Ishikawa (cell line): ENCODE measurements at regions not wholly inside any gene's neighbourhood (a gene's known extent, or its start where the extent isn't known, plus 50 kb on each side); places are given as distances from the start of the nearest gene placed in this dataset.

Experiments used
- CEBPB ChIP-seq: IDR thresholded peaks from 2 replicates; pipeline ENCODE4 v1.6.1; 2012
- CREB1 ChIP-seq: IDR thresholded peaks from 2 replicates; pipeline ENCODE4 v1.6.1; 2012; ENCODE audit warnings: low read depth
- EGR1 ChIP-seq: IDR thresholded peaks from 2 replicates; pipeline ENCODE4 v1.6.1; 2012
- EP300 ChIP-seq: IDR thresholded peaks from 2 replicates; pipeline ENCODE4 v1.6.1; 2012; ENCODE audit warnings: borderline replicate concordance
- FOXM1 ChIP-seq: IDR thresholded peaks from 2 replicates; pipeline ENCODE4 v1.6.1; 2012; ENCODE audit warnings: low read depth, borderline replicate concordance
- NFIC ChIP-seq: IDR thresholded peaks from 2 replicates; pipeline ENCODE4 v1.6.1; 2012
- RAD21 ChIP-seq: IDR thresholded peaks from 2 replicates; pipeline ENCODE4 v1.6.1; 2012; ENCODE audit warnings: low read depth
- TAF1 ChIP-seq: IDR thresholded peaks from 2 replicates; pipeline ENCODE4 v1.6.1; 2012; ENCODE audit warnings: low read depth, mild to moderate bottlenecking
- TCF12 ChIP-seq: IDR thresholded peaks from 2 replicates; pipeline ENCODE4 v1.6.1; 2012; ENCODE audit warnings: low read depth
- TEAD4 ChIP-seq: IDR thresholded peaks from 2 replicates; pipeline ENCODE4 v1.6.1; 2012
- YY1 ChIP-seq: IDR thresholded peaks from 2 replicates; pipeline ENCODE4 v1.6.1; 2012; ENCODE audit warnings: low read depth
- ZBTB7A ChIP-seq: IDR thresholded peaks from 2 replicates; pipeline ENCODE4 v1.6.1; 2012; ENCODE audit warnings: low read depth
- TF ChIP-seq, protein P1 (sequence below): IDR thresholded peaks from 2 replicates; pipeline ENCODE4 v1.6.1; 2012
- TF ChIP-seq, protein P2 (sequence below): IDR thresholded peaks from 2 replicates; pipeline ENCODE4 v1.6.1; 2012; ENCODE audit warnings: low read depth, mild to moderate bottlenecking
- TF ChIP-seq, protein P3 (sequence below): IDR thresholded peaks from 2 replicates; pipeline ENCODE4 v1.6.1; 2012

DNA sequence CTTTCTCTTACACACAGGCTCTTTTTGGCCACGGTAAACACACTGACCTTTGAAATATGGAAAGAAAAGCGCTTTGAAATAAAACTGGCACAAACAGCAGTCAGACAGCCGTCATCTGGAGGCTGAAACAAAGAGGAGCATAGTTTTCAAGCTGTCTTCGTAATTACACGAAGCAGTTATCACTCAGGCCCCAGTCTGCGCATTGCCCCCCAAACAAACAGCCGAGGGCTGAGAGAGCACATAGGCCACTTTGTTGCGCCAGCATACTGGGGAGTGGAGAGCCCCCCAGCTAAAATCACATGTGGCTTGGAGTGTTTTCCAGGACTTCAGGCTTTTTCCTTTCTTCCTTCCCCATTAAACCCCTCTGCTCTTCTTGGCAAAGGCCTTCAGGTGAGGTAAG is 142.9 kb upstream of the BTG1 start:
- TF ChIP-seq, protein P1, sequence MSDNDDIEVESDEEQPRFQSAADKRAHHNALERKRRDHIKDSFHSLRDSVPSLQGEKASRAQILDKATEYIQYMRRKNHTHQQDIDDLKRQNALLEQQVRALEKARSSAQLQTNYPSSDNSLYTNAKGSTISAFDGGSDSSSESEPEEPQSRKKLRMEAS: no peak
- no peak for TF ChIP-seq FOXM1
- TF ChIP-seq TEAD4: no peak
- no peak for TF ChIP-seq YY1
- TF ChIP-seq CEBPB: no peak
- TF ChIP-seq ZBTB7A: no peak
- TF ChIP-seq, protein P2, sequence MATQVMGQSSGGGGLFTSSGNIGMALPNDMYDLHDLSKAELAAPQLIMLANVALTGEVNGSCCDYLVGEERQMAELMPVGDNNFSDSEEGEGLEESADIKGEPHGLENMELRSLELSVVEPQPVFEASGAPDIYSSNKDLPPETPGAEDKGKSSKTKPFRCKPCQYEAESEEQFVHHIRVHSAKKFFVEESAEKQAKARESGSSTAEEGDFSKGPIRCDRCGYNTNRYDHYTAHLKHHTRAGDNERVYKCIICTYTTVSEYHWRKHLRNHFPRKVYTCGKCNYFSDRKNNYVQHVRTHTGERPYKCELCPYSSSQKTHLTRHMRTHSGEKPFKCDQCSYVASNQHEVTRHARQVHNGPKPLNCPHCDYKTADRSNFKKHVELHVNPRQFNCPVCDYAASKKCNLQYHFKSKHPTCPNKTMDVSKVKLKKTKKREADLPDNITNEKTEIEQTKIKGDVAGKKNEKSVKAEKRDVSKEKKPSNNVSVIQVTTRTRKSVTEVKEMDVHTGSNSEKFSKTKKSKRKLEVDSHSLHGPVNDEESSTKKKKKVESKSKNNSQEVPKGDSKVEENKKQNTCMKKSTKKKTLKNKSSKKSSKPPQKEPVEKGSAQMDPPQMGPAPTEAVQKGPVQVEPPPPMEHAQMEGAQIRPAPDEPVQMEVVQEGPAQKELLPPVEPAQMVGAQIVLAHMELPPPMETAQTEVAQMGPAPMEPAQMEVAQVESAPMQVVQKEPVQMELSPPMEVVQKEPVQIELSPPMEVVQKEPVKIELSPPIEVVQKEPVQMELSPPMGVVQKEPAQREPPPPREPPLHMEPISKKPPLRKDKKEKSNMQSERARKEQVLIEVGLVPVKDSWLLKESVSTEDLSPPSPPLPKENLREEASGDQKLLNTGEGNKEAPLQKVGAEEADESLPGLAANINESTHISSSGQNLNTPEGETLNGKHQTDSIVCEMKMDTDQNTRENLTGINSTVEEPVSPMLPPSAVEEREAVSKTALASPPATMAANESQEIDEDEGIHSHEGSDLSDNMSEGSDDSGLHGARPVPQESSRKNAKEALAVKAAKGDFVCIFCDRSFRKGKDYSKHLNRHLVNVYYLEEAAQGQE: no peak
- no peak for TF ChIP-seq CREB1
- TF ChIP-seq RAD21: no peak
- TF ChIP-seq EGR1: no peak
- no peak for TF ChIP-seq NFIC
- TF ChIP-seq TCF12: no peak
- TF ChIP-seq EP300: no peak
- TF ChIP-seq, protein P3, sequence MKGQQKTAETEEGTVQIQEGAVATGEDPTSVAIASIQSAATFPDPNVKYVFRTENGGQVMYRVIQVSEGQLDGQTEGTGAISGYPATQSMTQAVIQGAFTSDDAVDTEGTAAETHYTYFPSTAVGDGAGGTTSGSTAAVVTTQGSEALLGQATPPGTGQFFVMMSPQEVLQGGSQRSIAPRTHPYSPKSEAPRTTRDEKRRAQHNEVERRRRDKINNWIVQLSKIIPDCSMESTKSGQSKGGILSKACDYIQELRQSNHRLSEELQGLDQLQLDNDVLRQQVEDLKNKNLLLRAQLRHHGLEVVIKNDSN: no peak

DNA sequence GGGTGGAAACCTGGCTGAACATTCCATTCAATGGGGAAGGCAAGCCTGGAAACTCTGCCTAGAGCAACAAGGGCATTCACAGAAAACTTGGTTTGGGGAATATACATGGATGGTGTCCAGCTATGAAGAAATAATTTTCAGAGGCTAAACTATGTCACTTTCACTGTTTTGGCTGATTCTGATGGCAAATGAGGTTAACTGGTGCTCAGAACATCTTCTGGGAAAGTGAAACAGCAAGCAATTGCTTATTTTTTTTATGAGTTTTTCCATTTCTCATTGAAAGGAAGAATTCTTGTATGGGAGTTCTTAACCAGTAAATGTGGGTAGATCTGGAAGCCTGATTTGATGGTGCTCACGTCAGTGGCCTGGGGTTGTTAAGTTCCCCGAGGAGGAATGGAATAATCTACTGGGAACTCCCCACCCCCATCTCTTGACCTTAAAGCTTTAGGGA is 132.8 kb upstream of the BTG1 start:
- no peak for TF ChIP-seq CEBPB
- TF ChIP-seq CREB1: no peak
- no peak for TF ChIP-seq EGR1
- no peak for TF ChIP-seq FOXM1
- TF ChIP-seq, protein P2: no peak
- no peak for TF ChIP-seq ZBTB7A
- no peak for TF ChIP-seq TEAD4
- TF ChIP-seq, protein P3: no peak
- no peak for TF ChIP-seq YY1
- no peak for TF ChIP-seq RAD21
- TF ChIP-seq, protein P1: no peak
- TF ChIP-seq EP300: no peak
- TF ChIP-seq TCF12: no peak
- TF ChIP-seq TAF1: no peak
- TF ChIP-seq NFIC: no peak

DNA sequence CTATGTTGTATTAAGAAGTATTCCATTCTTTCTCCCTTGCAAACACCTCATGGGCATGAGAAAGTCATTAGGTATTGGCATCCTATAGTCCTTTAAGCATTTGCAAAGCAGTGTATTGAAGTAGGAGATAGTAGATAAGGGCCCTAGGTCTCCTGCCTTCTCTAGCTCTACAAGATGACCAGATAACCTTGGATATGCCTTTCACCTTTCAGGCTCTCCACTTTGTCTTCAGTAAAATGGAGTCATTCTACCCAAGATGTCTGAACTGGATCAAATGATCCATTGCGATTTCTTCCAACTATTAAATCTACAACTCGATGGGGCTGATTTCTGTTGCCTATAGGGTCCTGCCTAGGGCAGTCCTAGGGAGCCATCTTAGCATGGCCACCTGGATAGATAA is 132.1 kb upstream of the BTG1 start:
- TF ChIP-seq CEBPB: no peak
- no peak for TF ChIP-seq ZBTB7A
- TF ChIP-seq NFIC: no peak
- TF ChIP-seq EP300: no peak
- TF ChIP-seq TEAD4: no peak
- TF ChIP-seq, protein P1: no peak
- TF ChIP-seq, protein P3: no peak
- TF ChIP-seq, protein P2: no peak
- TF ChIP-seq RAD21: no peak

DNA sequence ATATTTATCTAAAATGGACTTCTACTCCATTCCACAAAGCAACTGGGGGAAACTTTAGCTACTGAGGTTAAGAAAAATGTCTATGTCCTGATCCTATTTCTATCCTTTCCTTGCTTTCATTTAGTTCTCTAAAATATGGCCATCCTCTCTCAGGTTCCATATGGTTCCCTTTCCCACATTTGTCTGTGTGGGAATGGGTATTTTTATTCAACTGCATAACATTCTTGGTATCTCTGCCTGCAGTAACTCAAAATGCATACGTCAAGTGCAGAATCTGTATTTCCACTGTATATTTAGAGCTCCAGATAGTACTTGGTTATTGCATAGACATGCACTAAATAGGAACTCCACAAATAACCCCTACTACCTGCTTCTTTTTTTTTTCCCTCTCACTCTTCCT is 130.6 kb upstream of the BTG1 start:
- TF ChIP-seq CEBPB (no peak), NFIC (no peak), RAD21 (no peak), YY1 (no peak), ZBTB7A (no peak), TCF12 (no peak), EGR1 (no peak), EP300 (no peak), TAF1 (no peak), FOXM1 (no peak), CREB1 (no peak), TEAD4 (no peak)
- TF ChIP-seq, protein P2: no peak
- TF ChIP-seq, protein P1: no peak
- TF ChIP-seq, protein P3: no peak
